ENCODE measurements at regions not wholly inside any gene's neighbourhood (a gene's known extent, or its start where the extent isn't known, plus 50 kb on each side); places are given as distances from the start of the nearest gene placed in this dataset.
"Not testable (repeated sequence)": the region's sequence is repeated elsewhere in the genome, so short reads cannot be mapped to it uniquely, and the experiment has no call there.

GRCh38 chr15:34521802-34522485, 61.5 kb downstream of the GOLGA8B start:
- TF ChIP-seq CTCF (IDR thresholded peaks at IDR 0.05; ENCODE audit: low read length); EZH2 (IDR thresholded peaks at IDR 0.05; ENCODE audit: borderline replicate concordance, low read length): not testable (repeated sequence)
